Glutamatergic neuron (in vitro differentiated cells): ENCODE measurements at regions not wholly inside any gene's neighbourhood (a gene's known extent, or its start where the extent isn't known, plus 50 kb on each side); places are given as distances from the start of the nearest gene placed in this dataset.

Experiments used
- DNase-seq: peaks from one replicate; pipeline ENCODE4 v3.0.0; 2022
- H3K27ac Mint-ChIP-seq: one replicate; pipeline ENCODE4 v1.8.0; 2020; ENCODE audit warnings: mild to moderate bottlenecking, mixed read lengths, inconsistent platforms; ENCODE audit not compliant: unreplicated experiment
- H3K27me3 Mint-ChIP-seq: one replicate; pipeline ENCODE4 v1.8.0; 2020; ENCODE audit warnings: mild to moderate bottlenecking, moderate library complexity, mixed read lengths, inconsistent platforms; ENCODE audit not compliant: unreplicated experiment
- H3K36me3 Mint-ChIP-seq: one replicate; pipeline ENCODE4 v1.8.0; 2020; ENCODE audit warnings: mild to moderate bottlenecking, mixed read lengths, inconsistent platforms; ENCODE audit not compliant: unreplicated experiment
- H3K4me1 Mint-ChIP-seq: one replicate; pipeline ENCODE4 v1.8.0; 2020; ENCODE audit warnings: mild to moderate bottlenecking, low read depth, mixed read lengths, inconsistent platforms; ENCODE audit not compliant: unreplicated experiment
- H3K4me3 Mint-ChIP-seq: one replicate; pipeline ENCODE4 v1.8.0; 2020; ENCODE audit warnings: mild to moderate bottlenecking, mixed read lengths, inconsistent platforms; ENCODE audit not compliant: unreplicated experiment
- H3K9me3 Mint-ChIP-seq: one replicate; pipeline ENCODE4 v1.8.0; 2020; ENCODE audit warnings: mild to moderate bottlenecking, moderate library complexity, mixed read lengths, inconsistent platforms; ENCODE audit not compliant: unreplicated experiment
- TF ChIP-seq, protein P1 (sequence below): fragments of 200-600 bp; sonication (generic); IDR thresholded peaks from one replicate; pipeline ENCODE4 v1.5.0; 2021; ENCODE audit not compliant: partially characterized antibody, unreplicated experiment

GRCh38 chr12:102551186-102551585 lies 70.8 kb upstream of the IGF1 start:
- H3K27me3 Mint-ChIP-seq, result no peaks in the 10 kb centered on the region

GRCh38 chr12:102549691-102550090 lies 69.3 kb upstream of the IGF1 start:
- H3K36me3 Mint-ChIP-seq, result no peaks in the 10 kb centered on the region
- no peak overlapping the region for H3K4me3 Mint-ChIP-seq
- no peaks in the 10 kb centered on the region for H3K27me3 Mint-ChIP-seq
- no peaks in the 10 kb centered on the region for H3K9me3 Mint-ChIP-seq
- TF ChIP-seq, protein P1, sequence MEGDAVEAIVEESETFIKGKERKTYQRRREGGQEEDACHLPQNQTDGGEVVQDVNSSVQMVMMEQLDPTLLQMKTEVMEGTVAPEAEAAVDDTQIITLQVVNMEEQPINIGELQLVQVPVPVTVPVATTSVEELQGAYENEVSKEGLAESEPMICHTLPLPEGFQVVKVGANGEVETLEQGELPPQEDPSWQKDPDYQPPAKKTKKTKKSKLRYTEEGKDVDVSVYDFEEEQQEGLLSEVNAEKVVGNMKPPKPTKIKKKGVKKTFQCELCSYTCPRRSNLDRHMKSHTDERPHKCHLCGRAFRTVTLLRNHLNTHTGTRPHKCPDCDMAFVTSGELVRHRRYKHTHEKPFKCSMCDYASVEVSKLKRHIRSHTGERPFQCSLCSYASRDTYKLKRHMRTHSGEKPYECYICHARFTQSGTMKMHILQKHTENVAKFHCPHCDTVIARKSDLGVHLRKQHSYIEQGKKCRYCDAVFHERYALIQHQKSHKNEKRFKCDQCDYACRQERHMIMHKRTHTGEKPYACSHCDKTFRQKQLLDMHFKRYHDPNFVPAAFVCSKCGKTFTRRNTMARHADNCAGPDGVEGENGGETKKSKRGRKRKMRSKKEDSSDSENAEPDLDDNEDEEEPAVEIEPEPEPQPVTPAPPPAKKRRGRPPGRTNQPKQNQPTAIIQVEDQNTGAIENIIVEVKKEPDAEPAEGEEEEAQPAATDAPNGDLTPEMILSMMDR, result no peak
- no peak overlapping the region for H3K27ac Mint-ChIP-seq
- no peaks in the 10 kb centered on the region for H3K4me1 Mint-ChIP-seq
- DNase-seq, result no peak

More at GRCh38 chr12:102551186-102551585, 70.8 kb upstream of the IGF1 start:
- no peaks in the 10 kb centered on the region for H3K9me3 Mint-ChIP-seq
- H3K27ac Mint-ChIP-seq, result no peak overlapping the region
- H3K4me3 Mint-ChIP-seq, result no peak overlapping the region
- no peaks in the 10 kb centered on the region for H3K36me3 Mint-ChIP-seq
- TF ChIP-seq, protein P1, result no peak
- no peaks in the 10 kb centered on the region for H3K4me1 Mint-ChIP-seq
- DNase-seq, result no peak

DNA sequence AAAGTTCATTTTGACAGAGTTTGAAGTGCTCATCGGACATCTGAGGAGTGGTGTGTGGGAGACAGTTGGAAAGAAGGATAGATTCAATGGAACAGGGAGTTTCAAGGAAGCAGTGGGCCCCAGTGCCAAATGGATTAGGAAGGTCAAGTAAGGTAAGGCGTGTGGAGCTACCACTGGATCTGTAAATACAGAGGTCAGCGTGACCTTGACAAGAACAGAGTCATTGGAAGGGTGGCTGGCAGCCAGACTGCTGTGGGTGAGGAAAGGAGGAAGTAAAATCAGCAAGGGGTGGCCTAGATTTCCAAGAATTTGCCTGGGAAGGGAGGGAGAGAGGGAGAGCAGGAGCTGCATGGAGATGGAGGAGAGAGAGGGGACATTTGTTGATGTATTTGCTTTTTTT lies 68.2 kb upstream of the IGF1 start:
- no peaks in the 10 kb centered on the region for H3K9me3 Mint-ChIP-seq
- TF ChIP-seq, protein P1, result no peak
- H3K27me3 Mint-ChIP-seq, result peaks cover 2% of the 10 kb centered on the region
- H3K36me3 Mint-ChIP-seq, result no peaks in the 10 kb centered on the region
- no peak for DNase-seq
- H3K27ac Mint-ChIP-seq, result no peak overlapping the region
- H3K4me3 Mint-ChIP-seq, result no peak overlapping the region
- H3K4me1 Mint-ChIP-seq, result no peaks in the 10 kb centered on the region

DNA sequence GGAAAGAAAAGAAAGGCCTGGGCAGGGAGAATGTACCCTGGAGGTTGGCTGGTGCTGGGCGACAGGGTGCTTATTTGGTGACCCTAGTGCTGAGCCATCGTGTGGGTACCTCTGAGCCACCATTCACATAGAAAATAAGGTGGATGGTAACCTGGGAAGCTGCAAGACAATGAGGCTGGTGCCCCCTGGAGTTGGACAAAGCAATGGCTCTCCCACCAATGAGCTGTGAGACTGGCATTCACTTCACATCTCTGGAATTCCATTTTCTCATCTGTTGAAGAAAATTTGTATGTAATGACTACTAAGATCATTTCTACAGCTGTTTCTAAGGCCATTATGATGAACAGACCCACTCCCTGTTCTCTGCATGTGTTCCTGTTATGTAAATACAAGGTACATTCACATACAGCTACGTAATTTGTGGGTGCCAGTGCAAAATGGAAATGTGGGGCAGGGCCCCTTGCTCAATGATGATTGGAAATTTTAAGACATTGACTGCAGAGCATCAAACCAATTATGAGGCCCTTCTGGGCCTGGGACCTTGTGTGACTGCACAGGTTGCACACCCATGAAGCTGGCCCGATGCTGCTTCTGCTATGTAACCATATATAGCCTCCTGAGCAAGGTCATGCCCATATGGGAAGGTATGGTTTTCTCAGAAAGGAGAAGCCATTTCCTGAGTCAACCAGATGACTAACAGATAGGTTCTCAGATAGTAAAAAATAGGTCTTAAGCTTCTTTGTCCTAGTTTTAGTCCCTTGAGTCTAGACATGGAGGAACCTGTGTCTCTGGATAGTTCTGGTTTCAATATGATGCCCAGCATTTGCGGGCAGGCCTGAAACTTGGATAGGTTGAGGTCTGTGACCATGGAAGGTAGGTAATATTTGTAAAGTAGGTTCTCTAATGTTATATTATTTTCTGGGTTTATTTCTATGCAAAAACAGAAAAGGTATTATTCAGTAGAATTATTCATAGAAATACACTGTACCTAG lies 63.4 kb upstream of the IGF1 start:
- H3K27me3 Mint-ChIP-seq, result peaks cover 4% of the 10 kb centered on the region
- H3K4me1 Mint-ChIP-seq, result no peaks in the 10 kb centered on the region
- H3K36me3 Mint-ChIP-seq, result no peaks in the 10 kb centered on the region
- TF ChIP-seq, protein P1, result no peak
- H3K27ac Mint-ChIP-seq, result no peak overlapping the region
- H3K9me3 Mint-ChIP-seq, result no peaks in the 10 kb centered on the region
- H3K4me3 Mint-ChIP-seq, result no peak overlapping the region
- no peak for DNase-seq

GRCh38 chr12:102542816-102543440 lies 62.6 kb upstream of the IGF1 start:
- no peak for DNase-seq
- Mint-ChIP-seq H3K27ac (no peak overlapping the region), H3K4me1 (no peaks in the 10 kb centered on the region), H3K9me3 (no peaks in the 10 kb centered on the region), H3K36me3 (no peaks in the 10 kb centered on the region), H3K4me3 (no peak overlapping the region), H3K27me3 (peaks cover 6% of the 10 kb centered on the region)
- TF ChIP-seq, protein P1, result no peak
